Cardiac septum (tissue), 1 donor: ENCODE measurements at regions not wholly inside any gene's neighbourhood (a gene's known extent, or its start where the extent isn't known, plus 50 kb on each side); places are given as distances from the start of the nearest gene placed in this dataset.

Experiments used
- DNase-seq: peaks from one replicate; pipeline ENCODE4 v3.0.0-alpha.2; 2020; ENCODE audit warnings: low spot score
- intact Hi-C: fragments of 100-400 bp; cut with DNase I; formaldehyde crosslinking; loops from one replicate; pipeline ENCODE4 v1.14.0; 2022
- donor health status: DM: no; HTN: no; CAD: no.

- DNase-seq: no peak
- intact Hi-C loops: no loop called here
Measured at GRCh38 chr16:49216593-49216992, 65.0 kb downstream of the CBLN1 start.

- DNase-seq: no peak
- intact Hi-C loops: no loop called here
Measured at GRCh38 chr16:49213594-49213993, 68.0 kb downstream of the CBLN1 start.

GRCh38 chr16:49204191-49204590 lies 77.4 kb downstream of the CBLN1 start:
- no peak for DNase-seq
- intact Hi-C loops: no loop called here

GRCh38 chr16:49203361-49203760 lies 78.3 kb downstream of the CBLN1 start:
- intact Hi-C loops: no loop called here
- DNase-seq: no peak

GRCh38 chr16:49201118-49201517 lies 80.5 kb downstream of the CBLN1 start:
- intact Hi-C loops: no loop called here
- no peak for DNase-seq

GRCh38 chr16:49200223-49200820 lies 81.3 kb downstream of the CBLN1 start:
- no peak for DNase-seq
- intact Hi-C loops: no loop called here

- intact Hi-C loops: no loop called here
- no peak for DNase-seq
Measured at GRCh38 chr16:49195237-49195548, 86.4 kb downstream of the CBLN1 start.

- intact Hi-C loops: no loop called here
- DNase-seq: no peak
Measured at GRCh38 chr16:49194537-49195236, 87.0 kb downstream of the CBLN1 start.

- intact Hi-C loops: no loop called here
Measured at GRCh38 chr16:49193596-49193995, 88.0 kb downstream of the CBLN1 start.

GRCh38 chr16:49189286-49189685 lies 92.4 kb downstream of the CBLN1 start:
- intact Hi-C loops: no loop called here
- no peak for DNase-seq

More at GRCh38 chr16:49193596-49193995, 88.0 kb downstream of the CBLN1 start:
- DNase-seq: no peak

GRCh38 chr16:49183911-49184310 lies 97.7 kb downstream of the CBLN1 start:
- intact Hi-C loops: no loop called here
- DNase-seq: no peak

GRCh38 chr16:49181791-49182518 lies 99.7 kb downstream of the CBLN1 start:
- intact Hi-C loops: no loop called here
- DNase-seq: no peak

- intact Hi-C loops: no loop called here
Measured at GRCh38 chr16:49179714-49180330, 101.8 kb downstream of the CBLN1 start.

GRCh38 chr16:49168126-49168525 lies 113.5 kb downstream of the CBLN1 start:
- intact Hi-C loops: no loop called here
- DNase-seq: no peak

More at GRCh38 chr16:49179714-49180330, 101.8 kb downstream of the CBLN1 start:
- DNase-seq: no peak

GRCh38 chr16:49165025-49165424 lies 116.6 kb downstream of the CBLN1 start:
- intact Hi-C loops: no loop called here
- no peak for DNase-seq

GRCh38 chr16:49161191-49161590 lies 120.4 kb downstream of the CBLN1 start:
- intact Hi-C loops: no loop called here

GRCh38 chr16:49158029-49158642 lies 123.5 kb downstream of the CBLN1 start:
- intact Hi-C loops: no loop called here
- no peak for DNase-seq

More at GRCh38 chr16:49161191-49161590, 120.4 kb downstream of the CBLN1 start:
- DNase-seq: no peak

GRCh38 chr16:49150341-49150740 lies 131.3 kb downstream of the CBLN1 start:
- no peak for DNase-seq
- intact Hi-C loops: no loop called here

- no peak for DNase-seq
- intact Hi-C loops: no loop called here
Measured at GRCh38 chr16:49148410-49148809, 133.2 kb downstream of the CBLN1 start.

- no peak for DNase-seq
- intact Hi-C loops: no loop called here
Measured at GRCh38 chr16:49140618-49141017, 141.0 kb downstream of the CBLN1 start.
